H9 (cell line): ENCODE measurements at regions not wholly inside any gene's neighbourhood (a gene's known extent, or its start where the extent isn't known, plus 50 kb on each side); places are given as distances from the start of the nearest gene placed in this dataset.

Experiments
- DNase-seq: peaks from one replicate; pipeline ENCODE4 v3.0.0-alpha.2; 2017
- H2AFZ ChIP-seq: one replicate; pipeline ENCODE4 v1.6.1; 2013; ENCODE audit warnings: mild to moderate bottlenecking, low read length, control low read depth, moderate library complexity
- H2AK5ac ChIP-seq: 2 replicates; pipeline ENCODE4 v1.6.1; 2013; ENCODE audit warnings: low read length, control low read depth, mixed read lengths; ENCODE audit not compliant: insufficient read length
- H2BK120ac ChIP-seq: one replicate; pipeline ENCODE4 v1.6.1; 2013; ENCODE audit warnings: low read depth, mild to moderate bottlenecking, low read length, control low read depth, inconsistent platforms; ENCODE audit not compliant: poor library complexity, severe bottlenecking
- H2BK12ac ChIP-seq: 2 replicates; pipeline ENCODE4 v1.6.1; 2013; ENCODE audit warnings: low read length, control low read depth, mixed read lengths, low read depth; ENCODE audit not compliant: insufficient read length
- H2BK15ac ChIP-seq: 2 replicates; pipeline ENCODE4 v1.6.1; 2013; ENCODE audit warnings: low read depth, low read length, control low read depth
- H2BK20ac ChIP-seq: one replicate; pipeline ENCODE4 v1.6.1; 2013; ENCODE audit warnings: low read depth, mild to moderate bottlenecking, low read length, control low read depth, inconsistent platforms; ENCODE audit not compliant: poor library complexity, severe bottlenecking
- H2BK5ac ChIP-seq: 2 replicates; pipeline ENCODE4 v1.6.1; 2013; ENCODE audit warnings: low read length, control low read depth, mixed read lengths; ENCODE audit not compliant: insufficient read length
- H3K14ac ChIP-seq: 2 replicates; pipeline ENCODE4 v1.6.1; 2013; ENCODE audit warnings: low read length, control low read depth; ENCODE audit not compliant: insufficient read depth
- H3K18ac ChIP-seq: 2 replicates; pipeline ENCODE4 v1.6.1; 2013; ENCODE audit warnings: low read depth, mild to moderate bottlenecking, mixed read lengths, low read length, control low read depth; ENCODE audit not compliant: insufficient read length
- H3K23ac ChIP-seq: 2 replicates; pipeline ENCODE4 v1.6.1; 2013; ENCODE audit warnings: low read length, control low read depth, mixed read lengths, low read depth; ENCODE audit not compliant: insufficient read length
- H3K23me2 ChIP-seq: 2 replicates; pipeline ENCODE4 v1.6.1; 2013; ENCODE audit warnings: low read depth, mild to moderate bottlenecking, mixed read lengths, low read length, control low read depth; ENCODE audit not compliant: insufficient read length, poor library complexity, severe bottlenecking
- H3K27ac ChIP-seq: 2 replicates; pipeline ENCODE4 v1.5.1; 2013; ENCODE audit warnings: low read length, control low read depth, mixed read lengths, low read depth; ENCODE audit not compliant: insufficient read length
- H3K27me3 ChIP-seq: 2 replicates; pipeline ENCODE4 v1.6.1; 2013; ENCODE audit warnings: low read length, control low read depth, inconsistent platforms; ENCODE audit not compliant: insufficient read depth
- H3K4ac ChIP-seq: 2 replicates; pipeline ENCODE4 v1.6.1; 2013; ENCODE audit warnings: low read depth, mild to moderate bottlenecking, control low read depth, inconsistent platforms, low read length, moderate library complexity
- H3K4me1 ChIP-seq: 2 replicates; pipeline ENCODE4 v1.6.1; 2013; ENCODE audit warnings: low read length, control low read depth, inconsistent platforms; ENCODE audit not compliant: insufficient read depth
- H3K4me2 ChIP-seq: 2 replicates; pipeline ENCODE4 v1.6.1; 2013; ENCODE audit warnings: low read length, control low read depth, mixed read lengths; ENCODE audit not compliant: insufficient read length, insufficient read depth
- H3K56ac ChIP-seq: 2 replicates; pipeline ENCODE4 v1.6.1; 2013; ENCODE audit warnings: low read depth, mild to moderate bottlenecking, mixed read lengths, low read length, control low read depth; ENCODE audit not compliant: insufficient read length
- H3K79me1 ChIP-seq: 2 replicates; pipeline ENCODE4 v1.6.1; 2013; ENCODE audit warnings: low read depth, mild to moderate bottlenecking, moderate library complexity, low read length, control low read depth, inconsistent platforms; ENCODE audit not compliant: insufficient read depth, poor library complexity, severe bottlenecking
- H3K79me2 ChIP-seq: 2 replicates; pipeline ENCODE4 v1.6.1; 2013; ENCODE audit warnings: low read length, control low read depth, inconsistent platforms; ENCODE audit not compliant: insufficient read depth
- H3K9ac ChIP-seq: 2 replicates; pipeline ENCODE4 v1.6.1; 2013; ENCODE audit warnings: low read length, control low read depth, mixed read lengths; ENCODE audit not compliant: insufficient read length; ENCODE audit errors: extremely low read depth
- H3K9me3 ChIP-seq: one replicate; pipeline ENCODE4 v1.6.1; 2013; ENCODE audit warnings: low read depth, low read length, inconsistent platforms; ENCODE audit not compliant: control insufficient read depth
- H3T11ph ChIP-seq: one replicate; pipeline ENCODE4 v1.6.1; 2013; ENCODE audit warnings: mild to moderate bottlenecking, low read length, control low read depth, inconsistent platforms
- H4K20me1 ChIP-seq: one replicate; pipeline ENCODE4 v1.6.1; 2013; ENCODE audit not compliant: control insufficient read depth, insufficient read length, insufficient read depth
- H4K5ac ChIP-seq: 2 replicates; pipeline ENCODE4 v1.6.1; 2013; ENCODE audit warnings: low read depth, mild to moderate bottlenecking, mixed read lengths, low read length, control low read depth; ENCODE audit not compliant: insufficient read length
- H4K8ac ChIP-seq: replicated peaks from 2 replicates; pipeline ENCODE4 v1.6.1; 2013; ENCODE audit warnings: low read length, control low read depth, mixed read lengths, low read depth; ENCODE audit not compliant: insufficient read length
- H4K91ac ChIP-seq: 2 replicates; pipeline ENCODE4 v1.6.1; 2013; ENCODE audit warnings: low read depth, mild to moderate bottlenecking, moderate library complexity, mixed read lengths, low read length, control low read depth; ENCODE audit not compliant: insufficient read length
- H3K27ac Mint-ChIP-seq, 3 experiments: 2 replicates in 2 of 3; 3 replicates in 1 of 3; pipeline ENCODE4 v1.8.0; 2020 to 2021; ENCODE audit warnings: mixed read lengths in 3 of 3, mild to moderate bottlenecking in 1 of 3, moderate library complexity in 1 of 3
- H3K27me3 Mint-ChIP-seq: 2 replicates; pipeline ENCODE4 v1.8.0; 2021; ENCODE audit warnings: low read depth, mild to moderate bottlenecking, moderate library complexity, mixed read lengths
- H3K36me3 Mint-ChIP-seq, 3 experiments: 2 replicates in 2 of 3; 3 replicates in 1 of 3; pipeline ENCODE4 v1.8.0; 2020 to 2021; ENCODE audit warnings: low read depth in 3 of 3, mixed read lengths in 3 of 3; ENCODE audit not compliant: insufficient read depth in 1 of 3
- H3K4me1 Mint-ChIP-seq, 2 experiments: 2 replicates each; pipeline ENCODE4 v1.8.0; 2020; ENCODE audit warnings: mixed read lengths in 2 of 2
- H3K4me3 Mint-ChIP-seq, 2 experiments: 2 replicates in 1 of 2; 3 replicates in 1 of 2; pipeline ENCODE4 v1.8.0; 2020 to 2021; ENCODE audit warnings: mild to moderate bottlenecking in 2 of 2, mixed read lengths in 2 of 2, moderate library complexity in 1 of 2
- H3K9me3 Mint-ChIP-seq, 2 experiments: 2 replicates in 1 of 2; 3 replicates in 1 of 2; pipeline ENCODE4 v1.8.0; 2020; ENCODE audit warnings: mild to moderate bottlenecking in 2 of 2, mixed read lengths in 2 of 2, moderate library complexity in 1 of 2
- WGBS: extraction: QIAGEN DNeasy Blood & Tissue Kit; methylation state at CpG from one replicate; pipeline ENCODE4 v1.1.7; 2013; ENCODE audit warnings: missing lambda C conversion rate, low lambda C conversion rate, mixed read lengths; ENCODE audit not compliant: insufficient read length; ENCODE audit errors: extremely low coverage; 5-methylcytosine and 5-hydroxymethylcytosine counted together
- TF ChIP-seq, protein P1 (sequence below): fragments of 200-600 bp; sonication (generic); conservative IDR thresholded peaks from 3 replicates; pipeline ENCODE4 v1.8.0; 2021; ENCODE audit warnings: antibody characterized with exemption, mild to moderate bottlenecking

DNA sequence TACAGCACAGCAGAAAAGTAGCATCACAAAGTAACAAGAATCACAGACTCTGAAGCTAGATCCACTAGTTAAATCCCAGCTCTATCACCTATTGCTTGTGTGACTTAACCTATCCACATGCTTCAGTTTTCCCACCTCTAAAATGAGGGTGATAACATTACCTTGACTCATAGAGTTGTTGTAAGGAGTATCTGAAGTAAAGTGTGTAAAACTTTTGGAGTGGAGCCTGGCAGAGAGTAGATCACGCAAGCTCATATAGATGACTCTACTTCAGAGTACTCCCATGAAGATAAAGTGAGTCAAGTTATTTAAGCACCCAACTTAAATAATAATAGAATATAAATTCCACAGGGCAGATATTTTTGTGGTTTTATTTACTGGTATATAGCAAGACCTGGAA lies 94.5 kb upstream of the FER start:
- WGBS = no CpG with 5 or more reads among the region's 1 CpG
- H3K9me3 Mint-ChIP-seq = peaks cover 5 to 11% of the 10 kb centered on the region in 2 experiments; a peak in 3 of 5 replicates
- no peak overlapping the region for H3K14ac ChIP-seq

More for the DNA sequence above, 94.5 kb upstream of the FER start:
- Histone ChIP-seq H4K8ac (no peak overlapping the region), H3K18ac (no peak overlapping the region), H3K9me3 (no peaks in the 10 kb centered on the region), H2BK5ac (no peak overlapping the region), H2AFZ (no peak overlapping the region), H4K5ac (no peak overlapping the region), H3K27me3 (no peaks in the 10 kb centered on the region), H3K56ac (no peak overlapping the region), H2BK12ac (no peak overlapping the region), H2BK15ac (no peak overlapping the region), H3K23ac (no peak overlapping the region), H3K27ac (no peak overlapping the region), H3K23me2 (no peaks in the 10 kb centered on the region), H2AK5ac (no peak overlapping the region), H3K4ac (no peak overlapping the region), H3K4me1 (no peaks in the 10 kb centered on the region), H4K91ac (no peak overlapping the region), H3K79me2 (no peaks in the 10 kb centered on the region), H2BK20ac (no peak overlapping the region), H3T11ph (no peak overlapping the region), H4K20me1 (no peaks in the 10 kb centered on the region), H3K9ac (no peak overlapping the region), H3K4me2 (no peak overlapping the region), H2BK120ac (no peak overlapping the region), H3K79me1 (no peaks in the 10 kb centered on the region)
- DNase-seq = no peak
- peaks cover 2 to 5% (median 3%) of the 10 kb centered on the region in 3 experiments; a peak in 5 of 7 replicates for H3K36me3 Mint-ChIP-seq
- H3K4me1 Mint-ChIP-seq = peaks cover 0 to 2% of the 10 kb centered on the region in 2 experiments; a peak in 1 of 4 replicates
- TF ChIP-seq, protein P1, sequence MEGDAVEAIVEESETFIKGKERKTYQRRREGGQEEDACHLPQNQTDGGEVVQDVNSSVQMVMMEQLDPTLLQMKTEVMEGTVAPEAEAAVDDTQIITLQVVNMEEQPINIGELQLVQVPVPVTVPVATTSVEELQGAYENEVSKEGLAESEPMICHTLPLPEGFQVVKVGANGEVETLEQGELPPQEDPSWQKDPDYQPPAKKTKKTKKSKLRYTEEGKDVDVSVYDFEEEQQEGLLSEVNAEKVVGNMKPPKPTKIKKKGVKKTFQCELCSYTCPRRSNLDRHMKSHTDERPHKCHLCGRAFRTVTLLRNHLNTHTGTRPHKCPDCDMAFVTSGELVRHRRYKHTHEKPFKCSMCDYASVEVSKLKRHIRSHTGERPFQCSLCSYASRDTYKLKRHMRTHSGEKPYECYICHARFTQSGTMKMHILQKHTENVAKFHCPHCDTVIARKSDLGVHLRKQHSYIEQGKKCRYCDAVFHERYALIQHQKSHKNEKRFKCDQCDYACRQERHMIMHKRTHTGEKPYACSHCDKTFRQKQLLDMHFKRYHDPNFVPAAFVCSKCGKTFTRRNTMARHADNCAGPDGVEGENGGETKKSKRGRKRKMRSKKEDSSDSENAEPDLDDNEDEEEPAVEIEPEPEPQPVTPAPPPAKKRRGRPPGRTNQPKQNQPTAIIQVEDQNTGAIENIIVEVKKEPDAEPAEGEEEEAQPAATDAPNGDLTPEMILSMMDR = no peak
- H3K27me3 Mint-ChIP-seq = no peaks in the 10 kb centered on the region
- H3K27ac Mint-ChIP-seq = no peak overlapping the region
- H3K4me3 Mint-ChIP-seq = no peak overlapping the region
